ENCODE measurements at regions not wholly inside any gene's neighbourhood (a gene's known extent, or its start where the extent isn't known, plus 50 kb on each side); places are given as distances from the start of the nearest gene placed in this dataset.

- H3K4me2 ChIP-seq (ENCODE audit: insufficient read depth, low read length), result no peak overlapping the region
- peaks cover 9 to 44% of the 10 kb centered on the region in 2 experiments; a peak in 3 of 5 replicates for H3K27me3 ChIP-seq (ENCODE audit: control insufficient read depth in 2 of 2, insufficient read depth in 2 of 2, low read length in 2 of 2)
- H2AFZ ChIP-seq (ENCODE audit: low read depth, low read length), result no peak overlapping the region
- TF ChIP-seq FOXA3 (CRISPR knock-in tag; conservative IDR thresholded peaks at IDR 0.05 in 1 of 2, IDR thresholded peaks at IDR 0.05 in 1 of 2), result no peak
- TF ChIP-seq KDM1A (IDR thresholded peaks at IDR 0.05), result peak in 1 of 2 experiments; percentile 62; a peak in 1 of 4 replicates
- TF ChIP-seq, protein P1, sequence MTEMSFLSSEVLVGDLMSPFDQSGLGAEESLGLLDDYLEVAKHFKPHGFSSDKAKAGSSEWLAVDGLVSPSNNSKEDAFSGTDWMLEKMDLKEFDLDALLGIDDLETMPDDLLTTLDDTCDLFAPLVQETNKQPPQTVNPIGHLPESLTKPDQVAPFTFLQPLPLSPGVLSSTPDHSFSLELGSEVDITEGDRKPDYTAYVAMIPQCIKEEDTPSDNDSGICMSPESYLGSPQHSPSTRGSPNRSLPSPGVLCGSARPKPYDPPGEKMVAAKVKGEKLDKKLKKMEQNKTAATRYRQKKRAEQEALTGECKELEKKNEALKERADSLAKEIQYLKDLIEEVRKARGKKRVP (CRISPR knock-in tag; IDR thresholded peaks at IDR 0.05), result no peak
- peak; percentile 56 for TF ChIP-seq PHF20 (IDR thresholded peaks at IDR 0.05; ENCODE audit: partially characterized antibody)
- 0 out of 2 replicates have a peak, but pooled peaks have one; percentile 57 for TF ChIP-seq TSC22D4 (tag; IDR thresholded peaks at IDR 0.05)
- TF ChIP-seq, protein P2, sequence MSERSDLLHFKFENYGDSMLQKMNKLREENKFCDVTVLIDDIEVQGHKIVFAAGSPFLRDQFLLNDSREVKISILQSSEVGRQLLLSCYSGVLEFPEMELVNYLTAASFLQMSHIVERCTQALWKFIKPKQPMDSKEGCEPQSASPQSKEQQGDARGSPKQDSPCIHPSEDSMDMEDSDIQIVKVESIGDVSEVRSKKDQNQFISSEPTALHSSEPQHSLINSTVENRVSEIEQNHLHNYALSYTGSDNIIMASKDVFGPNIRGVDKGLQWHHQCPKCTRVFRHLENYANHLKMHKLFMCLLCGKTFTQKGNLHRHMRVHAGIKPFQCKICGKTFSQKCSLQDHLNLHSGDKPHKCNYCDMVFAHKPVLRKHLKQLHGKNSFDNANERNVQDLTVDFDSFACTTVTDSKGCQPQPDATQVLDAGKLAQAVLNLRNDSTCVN (CRISPR knock-in tag; IDR thresholded peaks at IDR 0.05), result peak; percentile 59; the same call in 1 of the 2 replicates
- TF ChIP-seq OTX1 (CRISPR knock-in tag; IDR thresholded peaks at IDR 0.05), result peak; percentile 17; the same call in 1 of the 2 replicates
- no peak overlapping the region for H3K9ac ChIP-seq (ENCODE audit: insufficient read depth in 1 of 2, low read depth in 2 of 2, low read length in 2 of 2)
- H3K4me3 ChIP-seq, result no peak overlapping the region
- FAIRE-seq (no peak), ATAC-seq (no peak), DNase-seq (ENCODE audit: extremely low read depth in 1 of 4, low spot score in 3 of 4) (no peak)
- in situ Hi-C loops (cut with MboI) (no loop called here), intact Hi-C loops (cut with micrococcal nuclease) (no loop called here)
- H3K79me2 ChIP-seq (ENCODE audit: control insufficient read depth, insufficient read depth, low read length), result no peaks in the 10 kb centered on the region
- peaks cover 3% of the 10 kb centered on the region; the same call in 1 of the 2 replicates for H4K20me1 ChIP-seq (replicated peaks; ENCODE audit: control insufficient read depth, insufficient read depth, low read length)
- ChIA-PET CTCF (ENCODE audit: low intra/inter-chr PET ratio) (no interaction called here), POLR2A (no interaction called here)
- no peaks in the 10 kb centered on the region for H3K9me3 ChIP-seq (replicated peaks; ENCODE audit: control insufficient read depth, insufficient read depth, low read depth, low read length)
- no TSS peak for BruUV-seq (replicated peaks)
- WGBS (ENCODE audit: insufficient coverage, low coverage, missing lambda C conversion rate), result 30% methylated on average over 5 of the region's 5 CpGs
- H3K36me3 ChIP-seq (ENCODE audit: control insufficient read depth, insufficient read depth, low read length), result no peaks in the 10 kb centered on the region
- H3K9me1 ChIP-seq (ENCODE audit: control insufficient read depth, insufficient read depth, low read length), result peaks cover 4% of the 10 kb centered on the region
- H3K27ac ChIP-seq (ENCODE audit: extremely low read depth, low read depth, low read length), result no peak overlapping the region
- peaks cover 0 to 12% of the 10 kb centered on the region in 2 experiments; a peak in 4 of 5 replicates for H3K4me1 ChIP-seq (replicated peaks in 1 of 2; ENCODE audit: control insufficient read depth in 2 of 2, insufficient read depth in 2 of 2, low read length in 2 of 2)
Observed at GRCh38 chr17:77851921-77852320, 106.6 kb upstream of the TNRC6C start.
